Neuronal stem cell (in vitro differentiated cells): ENCODE measurements at regions not wholly inside any gene's neighbourhood (a gene's known extent, or its start where the extent isn't known, plus 50 kb on each side); places are given as distances from the start of the nearest gene placed in this dataset.
A peak's percentile ranks its signal among the peaks of the same experiment; 100 is the strongest.

Experiments
- DNase-seq: peaks from one replicate; pipeline ENCODE4 v3.0.0-alpha.2; 2013; ENCODE audit warnings: low spot score
- H2AFZ ChIP-seq: one replicate; pipeline ENCODE4 v1.6.1; 2013; ENCODE audit warnings: mild to moderate bottlenecking, low read length, inconsistent platforms
- H2AK5ac ChIP-seq: 2 replicates; pipeline ENCODE4 v1.6.1; 2013; ENCODE audit warnings: low read depth, mild to moderate bottlenecking, inconsistent platforms, low read length, moderate library complexity, mixed read lengths
- H2BK120ac ChIP-seq: 2 replicates; pipeline ENCODE4 v1.6.1; 2013; ENCODE audit warnings: low read depth, mild to moderate bottlenecking, inconsistent platforms, low read length, moderate library complexity, mixed read lengths
- H2BK12ac ChIP-seq: one replicate; pipeline ENCODE4 v1.6.1; 2013; ENCODE audit warnings: low read length, inconsistent platforms
- H2BK15ac ChIP-seq: 2 replicates; pipeline ENCODE4 v1.6.1; 2013; ENCODE audit warnings: mild to moderate bottlenecking, low read length, inconsistent platforms, mixed read lengths
- H2BK5ac ChIP-seq: one replicate; pipeline ENCODE4 v1.6.1; 2013; ENCODE audit warnings: inconsistent platforms, mild to moderate bottlenecking, low read length, moderate library complexity
- H3K14ac ChIP-seq: one replicate; pipeline ENCODE4 v1.6.1; 2013; ENCODE audit warnings: low read length, inconsistent platforms
- H3K18ac ChIP-seq: 2 replicates; pipeline ENCODE4 v1.6.1; 2013; ENCODE audit warnings: low read length, inconsistent platforms
- H3K23ac ChIP-seq: 2 replicates; pipeline ENCODE4 v1.6.1; 2013; ENCODE audit warnings: low read depth, mild to moderate bottlenecking, mixed read lengths, low read length, inconsistent platforms; ENCODE audit not compliant: poor library complexity
- H3K27ac ChIP-seq: replicated peaks from 3 replicates; pipeline ENCODE4 v1.5.1; 2013; ENCODE audit warnings: low read length, inconsistent platforms
- H3K27me3 ChIP-seq, 3 experiments: 2 replicates each; pipeline ENCODE4 v1.6.1; 2013; ENCODE audit warnings: low read length in 3 of 3, mild to moderate bottlenecking in 2 of 3, inconsistent platforms in 1 of 3, low read depth in 1 of 3, mixed read lengths in 1 of 3, moderate library complexity in 1 of 3; ENCODE audit not compliant: control insufficient read depth in 3 of 3, insufficient read depth in 3 of 3
- H3K36me3 ChIP-seq, 2 donors: replicated peaks in 1 of 2; 2 replicates each; pipeline ENCODE4 v1.6.1; 2013; ENCODE audit warnings: low read length in 2 of 2; ENCODE audit not compliant: control insufficient read depth in 2 of 2, insufficient read depth in 2 of 2
- H3K4ac ChIP-seq: 2 replicates; pipeline ENCODE4 v1.6.1; 2013; ENCODE audit warnings: inconsistent platforms, mild to moderate bottlenecking, low read length, moderate library complexity
- H3K4me1 ChIP-seq, 2 donors: 1 replicate in 1 of 2; 2 replicates in 1 of 2; pipeline ENCODE4 v1.6.1; 2013; ENCODE audit warnings: low read length in 2 of 2, low read depth in 1 of 2; ENCODE audit not compliant: control insufficient read depth in 2 of 2, insufficient read depth in 1 of 2
- H3K4me2 ChIP-seq: one replicate; pipeline ENCODE4 v1.6.1; 2013; ENCODE audit warnings: mild to moderate bottlenecking, low read length, inconsistent platforms; ENCODE audit not compliant: insufficient read depth, poor library complexity, severe bottlenecking
- H3K4me3 ChIP-seq, 2 donors: 2 replicates each; pipeline ENCODE4 v1.5.1; 2013; ENCODE audit warnings: low read length in 2 of 2, mild to moderate bottlenecking in 2 of 2, inconsistent platforms in 1 of 2, moderate library complexity in 1 of 2
- H3K79me1 ChIP-seq: one replicate; pipeline ENCODE4 v1.6.1; 2013; ENCODE audit warnings: low read depth, mild to moderate bottlenecking, inconsistent platforms, low read length, moderate library complexity
- H3K9ac ChIP-seq: one replicate; pipeline ENCODE4 v1.6.1; 2013; ENCODE audit warnings: mild to moderate bottlenecking, low read depth, low read length, inconsistent platforms; ENCODE audit not compliant: poor library complexity
- H3K9me3 ChIP-seq, 2 donors: replicated peaks in 1 of 2; 2 replicates each; pipeline versions ENCODE3 to v1.6.1; 2013; ENCODE audit warnings: low read length in 2 of 2, mild to moderate bottlenecking in 2 of 2, inconsistent platforms in 1 of 2, low read depth in 1 of 2, mixed read lengths in 1 of 2, moderate library complexity in 1 of 2; ENCODE audit not compliant: control insufficient read depth in 2 of 2, insufficient read depth in 1 of 2
- H4K8ac ChIP-seq: one replicate; pipeline ENCODE4 v1.6.1; 2013; ENCODE audit warnings: low read depth, mild to moderate bottlenecking, inconsistent platforms, low read length, moderate library complexity
- H4K91ac ChIP-seq: one replicate; pipeline ENCODE4 v1.6.1; 2013; ENCODE audit warnings: low read length, low read depth, mild to moderate bottlenecking, inconsistent platforms; ENCODE audit not compliant: poor library complexity
- WGBS, 2 donors: extraction: QIAGEN DNeasy Blood & Tissue Kit; methylation state at CpG; one replicate each; pipeline ENCODE4 v1.1.7; 2013; ENCODE audit warnings: missing lambda C conversion rate in 2 of 2, mixed read lengths in 1 of 2; ENCODE audit not compliant: insufficient read length in 2 of 2, insufficient replicate concordance in 1 of 2; ENCODE audit errors: extremely low coverage in 2 of 2; 5-methylcytosine and 5-hydroxymethylcytosine counted together

DNA sequence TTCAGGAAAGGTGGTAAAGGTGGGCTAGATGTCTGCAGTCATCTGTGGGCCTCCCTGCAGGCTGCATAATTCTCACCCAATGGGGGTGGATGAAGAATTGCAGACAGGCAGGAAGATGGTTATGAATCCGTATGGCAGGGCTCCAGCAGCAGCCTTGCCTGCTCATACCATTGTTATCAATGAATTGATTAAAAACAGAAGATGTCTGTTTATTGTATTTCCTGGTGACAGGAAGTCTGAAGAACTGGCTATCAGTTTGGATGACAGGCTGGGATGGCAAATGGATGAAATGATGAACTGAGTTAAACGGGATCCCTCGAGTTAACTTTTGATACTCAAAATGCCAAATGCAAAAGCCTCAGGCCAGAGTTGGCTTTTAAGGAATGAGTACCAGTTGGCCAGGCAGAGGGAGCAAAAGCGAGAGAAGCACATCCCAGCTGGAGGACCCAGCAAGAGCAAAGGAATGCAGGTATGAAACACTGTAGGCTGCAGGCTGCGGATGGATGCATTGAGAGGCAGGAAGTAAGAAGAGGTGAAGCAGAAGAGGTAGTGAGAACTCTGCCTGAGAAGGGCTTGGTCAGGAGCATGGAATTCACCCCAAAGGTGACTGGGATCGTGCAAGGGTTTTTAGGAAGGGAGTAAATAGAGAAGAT, 550.0 kb upstream of the TBX3 start:
- Histone ChIP-seq H3K9ac (no peak overlapping the region), H3K79me1 (no peaks in the 10 kb centered on the region), H4K8ac (no peak overlapping the region), H2BK15ac (no peak overlapping the region), H3K9me3 (no peaks in the 10 kb centered on the region), H3K4me3 (no peak overlapping the region), H3K27me3 (no peaks in the 10 kb centered on the region), H4K91ac (no peak overlapping the region), H2BK5ac (no peak overlapping the region), H3K36me3 (no peaks in the 10 kb centered on the region), H3K18ac (no peak overlapping the region), H2AK5ac (no peak overlapping the region), H3K27ac (no peak overlapping the region), H3K14ac (no peak overlapping the region), H3K23ac (no peak overlapping the region), H3K4me2 (no peak overlapping the region), H2BK12ac (no peak overlapping the region), H2BK120ac (no peak overlapping the region), H3K4ac (no peak overlapping the region), H3K4me1 (peaks cover 0 to 2% of the 10 kb centered on the region in 2 donors), H2AFZ (no peak overlapping the region)
- no peak for DNase-seq
- no CpG with 5 or more reads among the region's 6 CpGs for WGBS, 2 donors

- Histone ChIP-seq H3K14ac (no peak overlapping the region), H3K18ac (no peak overlapping the region), H3K4ac (no peak overlapping the region), H3K4me1 (peaks cover 0 to 2% of the 10 kb centered on the region in 2 donors), H2BK120ac (no peak overlapping the region), H4K8ac (no peak overlapping the region), H2AK5ac (no peak overlapping the region), H3K9ac (no peak overlapping the region), H2BK15ac (no peak overlapping the region), H3K4me3 (no peak overlapping the region), H2AFZ (no peak overlapping the region), H3K23ac (no peak overlapping the region), H2BK5ac (no peak overlapping the region), H3K36me3 (no peaks in the 10 kb centered on the region), H3K9me3 (no peaks in the 10 kb centered on the region), H3K79me1 (no peaks in the 10 kb centered on the region), H4K91ac (no peak overlapping the region), H3K4me2 (no peak overlapping the region), H2BK12ac (no peak overlapping the region), H3K27ac (no peak overlapping the region), H3K27me3 (no peaks in the 10 kb centered on the region)
- no CpG with 5 or more reads among the region's 7 CpGs for WGBS, 2 donors
- no peak for DNase-seq
These were observed 548.6 kb upstream of the TBX3 start for GRCh38 chr12:115232455-115233156.

- Histone ChIP-seq H2BK15ac (no peak overlapping the region), H3K4me3 (no peak overlapping the region), H2BK120ac (no peak overlapping the region), H3K18ac (peak overlapping the region; percentile 54), H3K14ac (no peak overlapping the region), H2AFZ (no peak overlapping the region), H3K4me2 (no peak overlapping the region), H3K27ac (no peak overlapping the region), H2BK12ac (no peak overlapping the region), H4K8ac (no peak overlapping the region), H3K4me1 (peaks cover 0 to 2% of the 10 kb centered on the region in 2 donors), H2BK5ac (no peak overlapping the region), H3K23ac (no peak overlapping the region), H2AK5ac (no peak overlapping the region), H3K79me1 (no peaks in the 10 kb centered on the region), H4K91ac (no peak overlapping the region), H3K9ac (no peak overlapping the region), H3K9me3 (no peaks in the 10 kb centered on the region), H3K36me3 (no peaks in the 10 kb centered on the region), H3K4ac (no peak overlapping the region), H3K27me3 (no peaks in the 10 kb centered on the region)
- no CpG with 5 or more reads among the region's 6 CpGs for WGBS, 2 donors
- no peak for DNase-seq
These were observed 546.6 kb upstream of the TBX3 start for GRCh38 chr12:115230606-115231005.

DNA sequence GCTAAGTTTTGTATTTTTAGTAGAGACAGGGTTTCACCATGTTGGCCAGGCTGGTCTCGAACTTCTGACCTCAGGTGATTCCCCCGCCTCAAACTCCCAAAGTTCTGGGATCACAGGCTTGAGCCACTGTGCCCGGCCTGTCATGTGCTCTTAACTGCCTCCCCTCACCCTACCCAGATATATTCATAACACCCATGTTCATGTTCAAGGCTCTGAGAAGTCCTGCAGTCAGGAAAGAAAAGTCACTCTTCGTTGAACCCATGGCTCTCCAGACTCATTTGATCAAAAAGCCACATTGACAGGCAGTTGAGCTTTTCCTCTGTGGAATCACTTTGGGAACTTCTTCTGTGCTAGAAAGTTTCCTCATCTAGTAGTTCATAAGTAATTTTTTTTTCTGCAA, 545.5 kb upstream of the TBX3 start:
- Histone ChIP-seq H2BK5ac (no peak overlapping the region), H3K4me1 (peaks cover 0 to 2% of the 10 kb centered on the region in 2 donors), H3K36me3 (no peaks in the 10 kb centered on the region), H2BK12ac (no peak overlapping the region), H2AFZ (no peak overlapping the region), H3K9ac (no peak overlapping the region), H4K91ac (no peak overlapping the region), H3K9me3 (no peaks in the 10 kb centered on the region), H3K14ac (no peak overlapping the region), H3K4ac (no peak overlapping the region), H3K4me2 (no peak overlapping the region), H3K27me3 (no peaks in the 10 kb centered on the region), H3K79me1 (no peaks in the 10 kb centered on the region), H3K27ac (no peak overlapping the region), H3K23ac (no peak overlapping the region), H2AK5ac (no peak overlapping the region), H3K4me3 (no peak overlapping the region), H3K18ac (no peak overlapping the region), H4K8ac (no peak overlapping the region), H2BK120ac (no peak overlapping the region), H2BK15ac (no peak overlapping the region)
- no peak for DNase-seq
- WGBS, 2 donors, result no CpG with 5 or more reads among the region's 4 CpGs
